GM18858 (cell line): ENCODE measurements at regions not wholly inside any gene's neighbourhood (a gene's known extent, or its start where the extent isn't known, plus 50 kb on each side); places are given as distances from the start of the nearest gene placed in this dataset.
"Not testable (repeated sequence)": the region's sequence is repeated elsewhere in the genome, so short reads cannot be mapped to it uniquely, and the experiment has no call there.

Experiments used
- ATAC-seq: cut with Tn5 transposase; IDR thresholded peaks from one replicate; pipeline ENCODE4 v1.9.1; 2021; ENCODE audit not compliant: unreplicated experiment

DNA sequence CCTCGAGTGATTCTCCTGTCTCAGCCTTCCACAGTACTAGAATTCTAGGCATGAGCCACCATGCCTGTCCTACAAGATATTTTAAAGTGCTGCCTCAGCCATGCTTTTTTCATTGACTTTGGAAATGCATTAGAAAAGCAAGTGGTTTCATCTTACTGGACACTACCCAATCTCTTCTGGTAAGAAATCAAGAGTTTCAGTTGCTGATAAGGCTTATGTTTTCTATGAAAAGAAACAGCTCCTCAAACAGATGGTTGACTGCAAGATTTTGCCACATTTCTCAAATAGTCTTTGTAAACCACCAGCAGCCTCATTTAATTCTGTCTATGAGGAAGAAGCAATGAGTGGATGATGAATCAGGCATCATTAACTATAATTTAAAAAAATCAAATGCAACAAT lies 264.5 kb upstream of the LRP1B start:
- no peak for ATAC-seq

DNA sequence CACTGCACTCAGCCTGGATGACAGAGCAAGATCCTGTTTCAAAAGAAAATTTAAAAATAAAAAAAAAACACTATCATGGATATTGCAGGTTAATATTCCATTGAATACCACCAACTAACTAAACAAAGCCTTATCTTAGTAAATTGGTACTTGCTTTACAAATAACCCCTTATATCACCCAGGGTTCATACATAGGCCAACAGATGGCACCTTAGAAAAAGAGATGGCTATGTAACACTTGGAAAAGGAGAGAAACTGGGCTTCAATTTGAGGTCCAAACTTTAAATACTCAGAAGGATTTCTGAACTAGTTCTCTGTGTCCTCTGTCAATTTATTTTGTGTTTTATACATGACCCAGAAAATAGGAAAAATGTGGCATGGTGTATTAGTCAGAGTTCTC lies 249.6 kb upstream of the LRP1B start:
- no peak for ATAC-seq

DNA sequence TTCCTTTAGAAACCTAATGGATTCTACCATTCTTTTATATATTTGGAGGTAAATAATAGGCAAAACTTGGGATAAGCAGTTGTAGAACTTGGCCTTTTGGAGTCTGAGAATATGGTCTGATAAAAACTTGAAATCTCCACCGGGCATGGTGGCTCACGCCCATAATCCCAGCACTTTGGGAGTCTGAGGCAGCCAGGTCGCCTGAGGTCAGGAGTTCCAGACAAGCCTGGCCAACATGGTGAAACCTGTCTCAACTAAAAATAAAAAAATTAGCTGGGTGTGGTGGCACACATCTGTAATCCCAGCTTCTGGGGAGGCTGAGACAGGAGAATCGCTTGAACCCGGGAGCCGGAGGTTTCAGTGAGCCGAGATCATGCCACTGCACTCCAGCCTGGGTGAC lies 231.3 kb upstream of the LRP1B start:
- not testable (repeated sequence) for ATAC-seq

DNA sequence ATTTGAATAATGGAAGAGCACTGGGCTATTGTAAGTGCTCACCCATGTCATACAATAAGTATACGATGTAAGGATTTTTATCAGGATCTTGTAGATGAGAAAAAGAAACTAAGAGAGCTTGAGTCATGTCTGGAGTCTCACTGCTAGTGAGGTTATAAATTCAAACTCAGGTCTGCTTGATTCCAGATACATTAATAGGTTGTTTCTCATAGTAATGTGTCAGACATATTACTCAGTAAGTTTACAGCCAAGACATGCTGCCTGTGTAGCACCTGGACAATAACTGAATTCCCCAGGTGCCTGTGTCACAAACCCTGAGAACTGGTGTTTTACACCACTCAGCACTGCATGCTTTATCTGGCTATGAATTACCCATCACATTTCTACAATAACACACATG lies 216.9 kb upstream of the LRP1B start:
- ATAC-seq, result no peak

DNA sequence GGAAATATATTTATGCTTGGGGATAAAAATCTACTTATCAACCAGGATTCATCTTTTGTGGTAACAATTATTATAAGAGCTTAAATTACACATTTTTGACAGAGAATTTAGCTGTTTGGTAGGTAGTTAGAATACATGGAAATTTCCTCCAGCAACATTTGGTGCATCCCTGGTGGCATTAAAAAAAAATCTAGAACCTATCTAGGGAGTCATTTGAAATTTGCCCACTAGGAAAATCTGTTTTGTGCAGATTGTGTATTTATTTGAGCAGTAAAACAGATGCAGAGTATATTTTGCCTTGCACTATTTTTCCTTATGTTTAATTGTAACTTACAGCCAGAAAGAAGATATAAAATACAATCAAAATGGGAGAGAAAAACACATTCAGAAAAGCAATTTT lies 208.4 kb upstream of the LRP1B start:
- no peak for ATAC-seq

DNA sequence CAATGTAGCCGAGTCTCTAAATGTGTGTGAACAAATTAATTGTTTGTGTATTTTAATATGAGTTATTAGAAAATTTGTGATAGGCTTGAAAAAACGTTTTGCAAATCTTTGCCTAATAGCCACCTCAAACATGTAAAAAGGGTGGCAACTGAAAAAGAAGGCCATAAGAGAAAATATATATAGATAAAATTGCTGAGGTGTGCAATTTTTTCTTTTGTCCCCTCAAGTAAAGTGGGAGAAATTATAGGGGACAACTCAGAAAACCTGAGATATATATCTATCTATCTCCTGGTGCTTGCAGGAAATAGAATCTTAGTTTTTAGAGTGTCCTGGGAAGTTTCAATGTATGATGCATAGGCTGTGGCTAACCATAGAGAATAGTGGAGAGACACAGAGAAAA lies 201.4 kb upstream of the LRP1B start:
- no peak for ATAC-seq

DNA sequence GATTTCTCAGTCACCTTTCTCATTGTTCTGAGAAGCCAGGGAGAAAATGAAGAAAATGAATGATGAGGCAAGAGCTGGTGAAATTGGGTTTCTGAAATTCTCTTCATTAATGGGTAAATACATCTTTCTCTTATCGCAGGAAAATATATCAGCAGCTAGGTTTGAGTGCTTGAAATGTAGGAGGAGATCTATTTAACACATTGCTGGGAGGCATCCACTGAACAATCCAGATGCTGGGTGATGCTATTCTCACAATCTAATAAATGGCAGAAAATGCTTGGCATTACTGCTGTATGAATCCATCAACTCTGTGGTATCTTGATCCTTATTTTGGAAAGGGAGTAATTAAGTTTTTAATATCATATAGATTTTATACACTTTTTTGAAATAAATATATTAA lies 199.6 kb upstream of the LRP1B start:
- no peak for ATAC-seq

DNA sequence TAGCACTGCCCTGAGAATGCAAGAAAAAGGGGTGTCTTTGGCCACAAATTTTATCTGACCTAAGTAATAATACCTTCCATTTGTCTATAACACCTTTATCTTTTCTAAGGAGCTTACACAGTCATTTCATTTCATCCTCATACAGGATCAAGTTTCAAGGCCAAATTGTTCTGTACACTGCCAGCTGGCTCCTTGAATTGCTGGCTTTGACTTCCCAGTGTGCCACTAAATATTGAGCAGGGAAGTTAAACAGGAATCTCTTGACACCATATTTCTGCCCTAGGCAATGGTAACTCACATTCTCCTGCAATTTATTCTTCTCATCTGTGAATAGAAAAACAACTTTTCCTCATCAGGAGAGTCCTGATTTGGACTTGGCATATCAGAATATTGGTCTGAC lies 195.1 kb upstream of the LRP1B start:
- no peak for ATAC-seq

DNA sequence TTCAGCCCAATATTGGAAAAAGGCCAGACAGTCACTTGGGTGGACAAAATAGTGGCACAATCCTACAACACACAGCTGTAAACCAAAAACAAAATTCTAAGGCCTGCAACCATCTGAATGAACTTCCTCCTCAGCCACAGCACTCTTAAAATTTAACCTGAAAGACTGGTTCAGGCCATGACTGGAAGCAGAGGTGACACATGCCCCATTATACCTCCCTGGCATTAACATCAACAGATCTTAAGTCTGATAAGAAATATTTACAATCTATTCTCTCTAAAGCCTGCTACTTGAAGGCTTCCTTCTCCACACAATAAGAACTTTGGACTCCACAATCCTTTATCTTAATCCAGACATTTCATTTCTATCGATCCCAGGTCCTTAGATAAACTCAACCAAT lies 192.4 kb upstream of the LRP1B start:
- no peak for ATAC-seq

DNA sequence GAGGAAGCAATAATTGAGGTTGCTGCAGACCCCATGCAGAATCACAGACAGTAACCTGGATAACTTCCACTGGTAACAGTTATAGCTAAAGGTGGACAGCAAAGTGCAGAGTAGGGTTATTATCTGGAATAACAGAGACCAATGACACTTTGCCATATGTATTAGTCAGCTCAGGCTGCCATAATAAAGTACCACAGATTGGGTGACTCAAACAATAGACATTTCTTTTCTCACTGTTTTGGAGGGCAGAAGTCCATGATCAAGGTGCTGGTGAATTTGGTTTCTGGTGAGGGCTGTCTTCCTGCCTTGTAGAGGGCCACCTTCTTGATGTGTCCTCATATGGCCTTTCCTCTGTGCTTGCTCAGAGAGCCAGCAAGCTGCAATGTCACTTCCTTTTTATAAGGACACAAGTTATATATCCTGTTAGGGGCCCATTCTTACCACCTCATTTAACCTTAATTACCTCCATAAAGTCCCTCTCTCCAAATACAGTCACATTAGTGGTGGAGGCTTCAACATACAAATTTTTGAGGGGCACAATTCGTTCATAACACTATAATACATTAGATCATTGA lies 191.0 kb upstream of the LRP1B start:
- no peak for ATAC-seq

DNA sequence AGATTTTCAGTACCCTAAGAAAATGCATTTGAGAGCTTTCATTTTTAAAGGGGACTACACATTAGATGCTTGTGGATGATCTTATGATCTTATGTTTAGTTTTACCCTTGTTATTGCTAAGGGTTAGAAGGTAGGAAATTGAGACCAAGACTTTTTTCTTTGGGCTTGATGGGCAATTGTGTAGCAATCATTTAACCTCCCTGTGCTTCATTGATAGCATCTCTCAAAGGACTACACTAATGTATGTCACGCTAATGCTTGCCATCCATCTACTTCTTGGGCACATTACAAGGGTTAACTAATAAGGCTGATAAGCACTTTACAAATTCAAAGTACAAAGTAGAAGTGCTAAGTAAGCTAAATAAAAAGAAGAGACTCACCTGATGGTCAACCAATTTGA lies 189.3 kb upstream of the LRP1B start:
- ATAC-seq, result no peak

DNA sequence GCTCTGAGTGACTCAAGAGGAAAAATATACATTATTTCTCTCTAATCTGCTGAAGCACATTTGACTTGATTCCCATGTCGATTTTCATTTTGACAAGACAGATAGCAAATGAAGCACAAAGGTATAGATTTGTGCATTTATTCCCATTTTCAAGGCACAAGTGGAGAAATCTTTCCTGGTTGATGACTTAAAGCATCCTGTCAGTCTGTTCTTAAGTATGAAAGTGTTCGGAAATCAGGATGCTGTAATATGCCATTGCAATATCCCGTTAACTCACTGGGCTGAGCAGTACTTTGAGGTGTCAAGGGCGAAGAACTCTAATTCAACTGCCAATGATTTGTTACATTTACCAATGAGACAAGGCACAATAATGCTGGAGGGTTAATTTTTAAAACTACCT lies 185.2 kb upstream of the LRP1B start:
- ATAC-seq, result no peak

DNA sequence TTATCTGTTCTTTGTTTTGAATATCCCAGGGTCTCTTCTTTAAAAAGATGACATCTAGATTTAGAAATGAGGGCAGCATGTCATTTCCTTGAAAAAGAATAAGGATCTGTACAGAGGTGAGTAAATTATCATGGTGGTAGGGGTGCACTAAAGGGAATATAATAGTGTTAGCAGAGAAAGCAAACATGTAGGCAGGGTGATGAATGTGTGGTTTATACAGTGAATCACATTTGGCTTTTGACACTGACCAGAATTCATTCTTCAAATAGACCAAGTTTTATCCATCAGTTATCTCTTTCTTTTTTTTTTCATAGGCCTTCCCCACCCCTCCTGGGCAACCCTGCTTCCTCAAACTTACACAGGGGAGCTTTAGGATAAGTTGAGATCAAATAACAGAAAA lies 184.5 kb upstream of the LRP1B start:
- ATAC-seq, result no peak

DNA sequence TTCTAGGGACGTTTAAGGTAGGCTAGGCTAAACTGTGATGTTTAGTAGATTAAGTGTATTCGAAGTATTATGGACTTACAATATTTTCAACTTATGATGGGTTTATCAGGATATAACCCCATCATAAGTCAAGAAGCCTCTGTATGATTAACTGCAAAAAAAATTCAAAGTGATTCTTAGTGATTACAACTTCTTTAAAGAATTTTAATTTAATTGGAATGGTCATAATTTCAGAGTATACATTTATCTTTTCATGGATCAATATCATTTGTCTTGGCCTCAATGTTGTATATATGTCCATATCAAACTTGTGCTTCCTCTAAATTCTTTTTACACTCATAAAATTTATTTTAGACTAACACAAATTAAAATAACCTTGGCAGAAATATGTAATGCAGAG lies 183.3 kb upstream of the LRP1B start:
- ATAC-seq, result no peak

DNA sequence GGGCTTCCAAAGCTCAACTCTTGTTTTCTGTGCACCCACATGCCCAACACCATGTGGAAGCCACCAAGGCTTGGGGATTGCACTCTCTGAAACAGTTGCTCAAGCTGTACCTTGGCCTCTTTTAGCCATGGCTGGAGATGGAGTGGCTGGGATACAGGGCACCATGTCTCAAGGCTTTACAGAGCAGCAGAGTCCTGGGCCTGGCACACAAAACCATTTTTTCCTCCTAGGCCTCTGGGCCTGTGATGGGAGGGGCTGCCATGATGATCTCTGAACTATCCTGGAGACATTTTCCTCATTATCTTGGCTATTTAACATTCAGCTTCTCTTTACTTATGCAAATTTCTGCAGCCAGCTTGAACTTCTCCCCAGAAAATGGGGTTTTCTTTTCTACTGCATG lies 179.7 kb upstream of the LRP1B start:
- ATAC-seq, result no peak

DNA sequence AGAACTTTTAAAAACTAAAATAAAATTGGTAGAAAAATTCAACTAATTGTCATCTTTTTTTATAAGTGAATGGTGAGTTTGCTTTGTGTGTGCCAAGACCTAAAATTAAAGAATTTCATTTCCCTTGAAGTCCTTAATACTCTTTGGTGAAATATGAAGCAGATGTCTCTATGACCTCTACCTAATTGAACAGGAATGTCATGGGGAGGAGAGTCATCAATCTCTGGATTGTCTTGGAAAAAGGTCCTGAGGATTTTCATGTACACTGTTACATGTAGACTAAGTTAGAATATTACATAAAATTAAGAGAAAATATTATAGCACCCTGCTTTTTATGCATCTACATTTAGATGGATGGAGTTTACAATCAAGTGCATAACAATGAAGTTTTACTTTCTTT lies 177.9 kb upstream of the LRP1B start:
- no peak for ATAC-seq

DNA sequence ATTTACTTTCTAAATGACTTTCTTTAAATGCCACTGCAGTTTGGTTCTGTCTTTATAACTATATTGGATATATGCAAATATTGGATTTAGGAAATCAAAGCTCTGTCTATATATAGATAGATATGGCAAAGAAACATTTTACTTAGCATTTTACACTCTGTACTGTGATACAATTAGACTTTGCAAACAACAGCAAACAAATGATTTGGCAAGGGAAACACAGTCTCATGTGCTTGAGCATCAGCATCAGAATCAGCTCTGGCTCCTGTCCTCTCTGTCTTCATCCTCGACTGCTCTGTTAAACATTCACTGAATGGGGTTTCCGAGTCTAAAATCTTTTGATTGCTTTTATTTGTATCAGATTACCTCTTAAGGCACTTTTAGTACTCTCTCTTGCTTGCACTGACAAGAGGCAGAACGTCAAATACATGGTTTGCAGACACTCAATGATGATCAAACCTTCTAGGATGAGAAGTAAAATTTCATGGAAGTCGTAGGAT lies 176.8 kb upstream of the LRP1B start:
- ATAC-seq, result no peak

DNA sequence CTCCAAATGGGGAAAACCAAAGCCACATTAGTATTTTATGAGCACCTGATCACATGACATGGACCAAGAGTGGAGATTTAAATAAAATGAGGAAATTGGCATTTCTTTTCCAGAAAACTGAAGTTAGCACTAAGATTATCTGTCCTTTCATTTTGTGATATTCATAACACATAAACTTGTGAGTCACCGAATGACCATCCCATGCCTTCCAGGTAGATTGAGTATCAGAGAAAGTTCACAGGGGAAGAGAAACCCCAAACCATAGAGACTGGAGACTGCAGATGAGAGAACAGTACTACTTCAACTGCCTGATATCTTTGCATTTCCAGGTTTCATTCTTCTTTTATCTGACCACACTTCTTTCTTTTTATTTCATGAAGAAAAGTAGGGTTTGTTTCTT lies 176.3 kb upstream of the LRP1B start:
- no peak for ATAC-seq

DNA sequence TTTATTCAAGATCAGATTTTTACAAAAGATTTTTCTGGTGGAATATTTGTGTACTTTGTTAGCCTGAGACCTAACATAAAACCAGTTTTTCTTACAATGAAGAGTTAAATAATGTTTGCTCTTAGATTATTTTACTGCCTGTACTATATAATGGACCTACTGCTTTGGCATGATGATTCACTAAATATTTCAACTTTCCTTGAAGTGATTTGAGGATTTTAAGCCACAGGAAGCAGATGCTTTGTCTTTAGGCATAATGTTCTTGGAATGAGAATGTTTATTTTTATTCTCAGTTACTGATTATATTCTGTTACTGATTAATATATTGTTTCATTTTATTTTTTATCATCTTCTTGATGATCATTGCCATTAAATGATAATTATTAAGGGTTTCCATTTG lies 175.3 kb upstream of the LRP1B start:
- no peak for ATAC-seq

DNA sequence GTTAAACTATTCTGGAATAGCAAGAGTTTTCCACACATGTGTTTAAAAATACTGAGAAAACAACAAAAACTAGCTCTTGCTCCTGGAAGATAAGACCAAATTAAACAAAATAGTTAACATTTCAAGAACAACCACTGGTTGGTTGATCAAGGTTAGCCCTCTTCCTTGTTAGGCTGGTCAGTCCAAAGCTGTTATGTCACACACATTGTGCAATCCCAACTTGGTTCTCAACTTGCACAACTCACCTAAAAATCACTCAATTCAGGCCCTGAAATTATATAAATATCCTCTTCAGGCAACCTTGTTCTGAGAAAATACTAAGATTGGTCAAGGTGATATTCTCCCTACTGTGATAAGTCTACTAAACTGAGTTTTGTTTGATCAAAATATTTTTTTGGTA lies 169.7 kb upstream of the LRP1B start:
- ATAC-seq, result no peak

DNA sequence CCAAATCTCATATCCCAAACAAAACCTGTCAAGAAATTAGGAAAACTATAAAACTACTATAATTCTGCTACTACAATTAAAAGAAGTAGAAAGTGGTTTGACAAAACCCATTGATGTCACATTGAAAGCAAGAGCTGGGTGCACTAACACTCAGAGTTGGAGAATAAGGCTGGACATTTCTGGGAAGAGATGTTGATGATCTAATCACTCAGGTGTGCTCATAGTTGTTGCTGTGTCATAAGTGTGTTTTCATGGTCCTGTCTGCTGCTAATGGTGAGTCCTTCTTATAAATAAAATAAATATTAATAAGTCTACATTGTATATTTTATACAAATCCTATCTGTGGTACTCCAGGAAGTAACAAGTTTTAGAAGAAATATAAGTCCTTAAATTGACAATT lies 168.2 kb upstream of the LRP1B start:
- no peak for ATAC-seq

DNA sequence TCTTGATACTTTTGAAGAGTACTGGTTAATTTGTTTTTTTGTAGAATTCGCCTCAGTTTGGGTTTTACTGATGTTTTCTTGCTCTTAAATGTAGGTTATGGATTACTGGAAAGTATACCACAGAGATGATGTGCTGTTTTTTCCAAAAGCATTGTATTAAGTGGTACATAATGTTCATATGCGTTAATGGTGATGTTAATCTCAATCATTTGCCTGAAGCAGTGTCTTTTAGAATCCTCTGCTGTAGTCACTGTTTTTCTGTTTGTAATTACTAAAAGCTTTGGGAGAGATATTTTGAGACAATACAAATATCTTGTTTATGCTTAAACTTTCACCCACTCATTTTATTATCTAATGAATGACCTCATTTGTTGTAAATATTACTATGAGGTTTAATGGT lies 163.4 kb upstream of the LRP1B start:
- no peak for ATAC-seq

DNA sequence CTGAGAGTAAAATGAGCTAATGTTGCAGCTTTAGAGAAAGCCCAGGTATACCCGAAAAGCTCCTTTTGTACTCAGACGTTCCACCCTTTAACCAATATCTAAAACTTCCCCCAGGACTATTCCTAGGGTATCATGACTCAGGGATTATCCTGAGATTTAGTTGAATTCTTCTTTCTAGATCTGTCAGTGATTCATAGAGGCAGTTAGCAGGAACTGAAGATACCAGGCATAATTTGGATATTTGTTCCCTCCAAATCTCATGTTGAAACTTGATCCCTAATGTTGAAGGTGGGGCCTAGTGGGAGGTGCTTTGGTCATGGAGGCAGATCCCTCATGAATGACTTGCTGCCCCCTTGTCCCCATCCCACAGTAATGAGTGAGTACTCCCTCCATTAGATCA lies 161.2 kb upstream of the LRP1B start:
- ATAC-seq, result no peak

DNA sequence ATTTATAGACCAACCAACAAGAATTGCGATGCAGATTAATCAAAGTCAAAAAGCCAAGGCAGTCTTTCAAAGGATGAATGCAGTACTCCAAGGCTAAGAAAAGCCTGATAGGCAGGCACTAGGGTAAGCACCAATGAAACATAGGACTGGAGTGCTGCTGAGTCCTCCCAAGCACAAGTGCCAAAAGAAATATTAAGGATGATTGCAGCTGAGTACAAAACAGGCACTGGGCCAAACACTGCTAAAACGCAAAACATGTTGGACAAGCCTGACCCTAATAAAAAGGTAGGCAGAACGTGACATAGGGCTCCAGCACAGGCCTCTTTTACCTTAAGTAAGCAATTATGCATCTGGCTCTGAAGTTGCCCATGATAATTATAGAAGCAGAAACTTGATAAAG lies 160.1 kb upstream of the LRP1B start:
- no peak for ATAC-seq
